CD4-positive, alpha-beta T cell treated with Interleukin-17A for 1 hour (primary cell): ENCODE measurements at regions not wholly inside any gene's neighbourhood (a gene's known extent, or its start where the extent isn't known, plus 50 kb on each side); places are given as distances from the start of the nearest gene placed in this dataset.
"Not testable (repeated sequence)": the region's sequence is repeated elsewhere in the genome, so short reads cannot be mapped to it uniquely, and the experiment has no call there.

Experiments
- DNase-seq: peaks from one replicate; pipeline ENCODE4 v3.0.0-alpha.2; 2020

DNA sequence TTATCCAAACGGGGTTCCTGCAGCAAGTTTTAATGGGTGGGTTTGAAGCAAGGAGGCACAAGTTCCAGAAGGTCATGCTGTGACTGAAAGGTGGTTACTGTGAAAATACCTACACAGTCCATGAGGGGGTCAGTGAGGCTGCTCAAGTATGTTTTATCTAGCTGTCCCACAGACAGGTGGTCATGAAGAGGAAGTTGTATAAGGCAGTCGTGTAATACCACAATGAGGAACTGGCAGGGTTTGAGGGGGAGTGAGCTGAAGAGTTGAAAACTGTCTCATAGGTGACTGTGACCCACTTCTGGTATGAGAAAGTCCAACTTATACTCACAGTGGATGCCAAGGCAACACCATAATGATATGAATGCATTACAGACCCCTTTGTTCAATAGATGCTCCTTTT lies 856.8 kb downstream of the OTOL1 start:
- DNase-seq, result no peak

DNA sequence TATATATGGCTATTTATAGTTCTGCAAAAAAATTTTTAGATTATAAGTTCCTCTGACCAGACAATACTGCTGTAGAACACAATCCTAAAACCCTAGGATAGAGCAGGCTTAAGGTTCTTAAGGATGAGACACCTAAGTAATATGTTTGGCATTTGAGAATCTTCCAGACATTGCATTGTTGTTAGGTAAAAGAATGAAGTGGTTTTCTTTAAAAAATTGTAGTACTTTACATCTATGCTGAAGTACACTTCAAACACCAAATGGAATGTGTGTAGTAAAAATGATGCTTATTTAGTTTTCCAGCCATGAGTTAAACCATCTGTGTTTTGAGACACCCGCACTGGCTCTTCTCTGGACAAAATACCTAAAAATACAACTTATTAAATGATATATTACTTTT lies 857.7 kb downstream of the OTOL1 start:
- DNase-seq, result no peak

DNA sequence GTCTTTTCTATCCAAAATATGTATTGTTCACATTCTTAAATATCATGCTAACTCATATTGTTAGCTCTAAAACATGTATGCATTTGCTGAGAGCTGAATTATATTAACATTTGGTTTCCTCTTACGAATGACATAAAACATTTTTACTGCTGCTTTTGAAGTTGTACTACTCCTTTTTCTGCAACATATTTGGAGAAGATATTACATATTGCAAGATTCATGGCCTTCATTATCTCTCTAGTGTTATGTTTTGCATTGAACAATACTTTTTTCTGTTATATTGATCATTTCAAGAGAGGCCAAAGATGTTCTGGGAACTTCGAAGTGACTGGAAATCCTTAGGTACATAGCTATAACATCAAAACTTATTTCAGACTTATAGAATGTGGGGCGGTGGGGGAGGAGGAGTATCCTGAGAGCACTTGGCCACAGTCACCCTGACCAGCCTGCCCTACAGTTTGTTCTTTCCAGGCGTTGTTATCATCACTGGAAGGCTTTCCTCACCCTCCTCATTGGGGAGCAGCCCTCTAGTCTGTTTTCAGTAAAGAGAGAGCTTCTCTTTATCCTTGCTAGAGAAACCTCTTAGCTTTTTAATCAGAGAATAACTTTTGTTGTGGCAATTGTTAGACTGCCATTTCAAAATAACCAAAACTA lies 868.6 kb downstream of the OTOL1 start:
- no peak for DNase-seq

DNA sequence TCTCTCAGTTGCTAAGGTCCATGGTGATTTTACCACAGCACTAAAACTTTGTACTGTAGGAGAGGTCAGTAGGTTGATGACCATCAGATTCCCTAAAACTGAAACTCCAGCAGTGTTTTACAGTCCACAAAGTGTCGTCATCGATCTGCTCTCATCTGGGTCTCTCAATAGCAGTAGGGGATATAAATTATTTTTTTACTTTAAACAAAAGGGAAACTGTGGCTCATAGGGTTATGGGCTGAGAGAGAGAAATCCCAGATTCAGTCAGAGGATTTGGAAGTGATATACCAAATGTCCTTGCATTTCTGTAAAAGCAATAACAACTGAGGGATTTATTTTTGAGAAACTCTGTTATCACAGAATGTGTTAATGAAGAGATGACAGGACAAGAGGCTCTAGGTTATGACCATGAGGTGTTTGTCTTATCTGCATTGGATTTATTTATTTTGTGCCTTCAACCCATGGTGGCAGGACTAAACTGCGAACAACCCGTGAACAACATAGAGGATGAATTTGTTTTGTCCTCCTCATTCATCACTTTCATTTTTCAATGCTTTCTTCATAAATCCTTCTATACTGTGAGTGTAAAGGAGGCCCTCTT lies 869.7 kb downstream of the OTOL1 start:
- no peak for DNase-seq

DNA sequence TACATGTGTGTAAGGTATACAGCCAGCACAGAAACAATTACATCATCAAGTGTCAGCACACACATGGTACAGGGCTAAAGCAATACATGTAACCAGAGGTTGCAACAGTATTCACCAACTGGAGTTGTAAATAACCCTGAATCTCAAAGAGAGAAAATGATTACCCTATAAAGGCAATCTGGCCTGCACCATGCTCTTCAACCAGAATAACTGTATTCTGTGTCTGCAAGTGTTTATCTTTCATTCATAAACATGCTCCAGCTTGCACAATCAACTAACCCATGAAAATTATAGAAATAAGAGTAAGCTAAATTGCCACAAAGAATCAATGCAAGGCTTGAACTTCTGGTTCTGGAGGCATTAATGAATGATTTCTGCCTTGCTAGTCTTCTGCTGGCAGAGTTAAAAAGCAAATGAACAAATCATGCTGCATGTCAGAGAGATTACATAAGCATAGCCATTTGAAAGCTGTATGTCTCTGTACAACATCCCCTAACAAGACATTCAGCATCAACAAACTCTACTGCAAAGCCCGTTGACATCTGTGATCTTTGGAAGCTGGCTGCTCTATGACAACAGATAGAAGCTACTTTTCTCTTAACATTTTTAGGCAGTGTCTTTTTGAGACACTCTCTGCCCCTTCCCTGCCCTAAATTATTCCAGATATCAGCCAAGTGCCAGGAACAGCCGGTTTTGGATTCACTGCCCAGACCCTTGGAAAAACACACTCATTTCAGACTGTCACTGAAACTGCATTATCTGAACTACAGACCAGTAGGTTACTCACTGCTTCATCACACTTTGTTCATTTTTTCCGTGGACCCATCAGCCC lies 871.0 kb downstream of the OTOL1 start:
- no peak for DNase-seq

DNA sequence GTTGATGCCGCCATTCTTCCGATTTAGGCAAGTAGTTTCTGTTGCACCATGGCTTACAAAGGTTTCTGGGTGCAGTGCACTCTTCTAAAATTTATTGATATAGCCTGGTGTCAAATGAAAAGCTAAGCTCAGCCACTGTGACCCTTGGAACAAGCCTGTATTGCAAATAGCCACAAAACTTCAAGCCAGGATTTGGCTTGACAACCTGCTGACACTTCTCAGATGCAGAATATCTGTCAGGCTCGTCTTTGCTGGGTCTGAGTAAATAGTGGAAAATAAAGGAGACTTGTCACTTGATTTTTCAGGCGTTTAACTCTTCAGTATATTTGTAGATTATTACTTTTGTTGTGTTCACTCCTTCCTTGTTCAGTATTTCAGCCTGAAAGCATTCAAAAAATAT lies 871.8 kb downstream of the OTOL1 start:
- no peak for DNase-seq

DNA sequence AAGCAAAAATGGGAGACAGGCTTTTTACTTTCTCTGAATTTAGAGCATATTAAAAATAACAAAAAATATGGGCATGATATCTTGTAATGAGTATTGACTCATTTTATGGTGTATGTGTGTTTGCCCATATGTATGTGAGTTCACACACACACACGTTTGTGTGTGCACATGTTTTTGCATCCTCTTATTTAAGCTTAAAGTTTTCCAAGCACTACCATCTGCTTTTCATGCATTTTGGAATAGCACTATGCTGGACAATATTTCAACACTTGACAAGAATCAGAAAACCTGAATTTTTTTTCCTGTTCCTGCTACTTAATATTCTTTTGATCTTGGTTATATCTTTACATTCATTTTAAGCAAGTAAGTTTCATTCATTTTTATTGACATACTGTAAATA lies 872.7 kb downstream of the OTOL1 start:
- DNase-seq, result no peak

DNA sequence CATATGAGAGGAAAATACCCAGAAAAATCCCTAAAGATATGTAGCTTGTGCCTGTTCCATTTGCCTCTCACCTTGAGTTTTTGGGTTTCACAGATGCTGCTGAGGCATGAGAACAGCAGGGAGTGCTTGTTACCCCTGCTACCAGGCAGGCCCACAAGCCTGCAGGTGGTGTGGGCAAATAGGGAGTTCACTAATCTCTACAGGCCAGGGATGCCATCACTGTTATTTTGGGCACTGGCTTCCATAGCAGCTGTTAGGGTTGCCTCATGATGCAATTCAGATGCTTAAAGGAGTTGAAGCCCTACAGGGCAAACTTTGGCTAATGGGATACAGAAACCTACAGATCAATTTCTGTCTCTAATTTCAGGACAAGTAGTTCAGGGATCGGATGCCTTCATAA lies 873.5 kb downstream of the OTOL1 start:
- no peak for DNase-seq

DNA sequence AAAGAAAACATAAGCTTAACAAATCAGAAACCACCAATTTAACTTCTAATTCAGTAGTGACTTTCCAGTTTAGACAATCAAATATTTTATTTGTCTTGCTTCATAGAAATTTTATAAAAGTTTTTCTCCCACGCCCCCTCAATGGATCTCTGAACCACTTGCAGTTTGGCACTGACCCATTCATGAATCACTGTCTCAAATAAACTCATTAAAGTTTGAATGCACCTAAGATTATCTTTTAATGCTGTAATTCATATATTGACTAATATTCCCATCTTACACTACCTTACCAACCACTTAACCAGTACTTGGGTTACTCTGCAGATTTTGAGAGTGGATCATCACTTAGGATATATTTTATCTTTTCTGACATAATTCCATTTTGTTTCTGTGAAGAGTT lies 880.2 kb downstream of the OTOL1 start:
- DNase-seq, result no peak

DNA sequence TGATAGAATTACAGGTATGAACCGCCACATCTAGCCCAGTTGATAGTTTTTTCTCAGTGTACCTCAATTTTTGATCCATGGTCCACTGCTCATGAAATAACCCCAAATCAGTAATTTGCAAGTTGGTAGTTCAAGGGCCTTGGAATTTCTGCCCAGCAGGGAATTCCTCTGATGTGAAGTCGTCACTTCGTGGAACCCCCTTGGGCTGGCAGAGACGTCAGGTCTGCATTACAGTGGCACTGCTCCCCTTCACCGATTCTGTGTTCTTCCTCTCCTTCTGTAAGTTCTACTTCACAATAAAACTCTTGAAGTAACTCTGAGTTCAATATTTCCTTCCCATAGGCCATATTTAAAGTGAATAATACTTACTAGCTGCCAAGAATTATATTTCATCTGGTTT lies 881.0 kb downstream of the OTOL1 start:
- DNase-seq, result no peak

DNA sequence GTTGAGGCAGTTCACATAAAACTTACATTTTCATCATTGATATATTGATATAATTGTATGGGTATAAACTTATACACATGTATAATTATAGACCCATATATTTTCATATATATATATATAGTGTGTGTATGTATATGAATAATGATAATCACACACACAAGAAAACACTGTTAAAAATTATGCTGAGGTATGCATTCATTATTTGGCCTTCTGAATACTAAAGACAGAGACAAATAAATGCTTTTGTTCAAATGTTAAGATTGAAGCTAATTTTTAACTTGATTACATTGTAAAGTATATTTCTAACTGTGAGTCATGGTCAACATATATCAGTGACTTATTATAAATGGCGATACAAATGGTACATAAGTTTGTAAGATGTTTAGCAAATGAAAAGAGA lies 888.8 kb downstream of the OTOL1 start:
- DNase-seq, result no peak

DNA sequence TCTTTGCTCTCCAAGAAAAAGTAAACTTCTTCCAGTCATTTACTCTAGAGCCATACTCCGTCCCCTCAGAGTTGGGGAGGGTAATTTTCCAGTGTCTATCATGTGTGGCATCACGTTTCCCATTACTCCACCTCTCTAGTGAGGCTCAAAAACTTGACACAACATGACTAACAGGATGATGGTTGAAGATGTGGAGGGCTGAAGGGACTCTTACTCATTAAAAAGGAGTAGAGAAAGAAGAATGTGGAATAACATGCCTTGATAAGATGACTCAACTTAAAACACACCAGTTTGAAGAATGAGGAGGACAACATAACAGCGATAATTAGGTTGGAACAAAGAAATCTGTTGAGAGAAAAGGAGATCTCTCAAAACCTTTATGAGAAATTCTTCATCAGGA lies 894.3 kb downstream of the OTOL1 start:
- DNase-seq, result no peak

DNA sequence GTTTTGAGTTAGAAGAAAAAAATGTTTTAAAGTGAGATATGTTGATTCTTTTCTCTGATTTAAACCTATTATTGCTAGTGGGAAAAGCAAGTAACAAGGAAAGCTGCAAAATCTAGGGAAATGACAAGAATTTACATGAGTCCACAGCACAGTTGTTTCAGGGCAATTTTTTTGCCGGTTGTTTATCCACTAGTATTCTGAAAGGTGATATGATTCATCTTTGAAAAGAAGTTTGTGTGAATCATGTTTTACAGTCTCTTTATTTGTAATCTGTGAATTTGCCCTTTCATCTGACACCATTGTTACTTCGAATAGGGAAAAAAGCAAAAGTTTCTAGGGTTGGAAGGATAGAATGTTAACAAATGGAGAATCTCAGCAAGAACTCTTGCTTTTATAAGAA lies 894.7 kb downstream of the OTOL1 start:
- DNase-seq, result no peak

DNA sequence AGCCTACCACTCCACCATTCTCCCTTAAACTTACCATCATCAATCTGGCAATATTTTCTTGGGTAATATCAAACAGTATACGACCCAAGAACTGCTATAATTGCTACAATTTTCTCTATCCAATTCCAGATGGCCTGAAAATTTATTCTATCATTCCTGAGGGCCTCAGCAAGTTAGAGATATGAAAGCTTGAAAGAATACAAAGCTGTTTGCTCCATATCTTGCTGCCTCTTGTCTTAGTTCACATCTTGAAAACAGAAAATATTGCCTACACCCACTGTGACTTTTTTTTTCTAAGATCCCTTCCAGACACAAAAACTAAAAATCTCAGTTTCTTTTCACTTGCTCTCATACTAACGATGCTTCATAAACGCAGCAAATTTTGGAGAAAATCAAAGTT lies 898.9 kb downstream of the OTOL1 start:
- no peak for DNase-seq

DNA sequence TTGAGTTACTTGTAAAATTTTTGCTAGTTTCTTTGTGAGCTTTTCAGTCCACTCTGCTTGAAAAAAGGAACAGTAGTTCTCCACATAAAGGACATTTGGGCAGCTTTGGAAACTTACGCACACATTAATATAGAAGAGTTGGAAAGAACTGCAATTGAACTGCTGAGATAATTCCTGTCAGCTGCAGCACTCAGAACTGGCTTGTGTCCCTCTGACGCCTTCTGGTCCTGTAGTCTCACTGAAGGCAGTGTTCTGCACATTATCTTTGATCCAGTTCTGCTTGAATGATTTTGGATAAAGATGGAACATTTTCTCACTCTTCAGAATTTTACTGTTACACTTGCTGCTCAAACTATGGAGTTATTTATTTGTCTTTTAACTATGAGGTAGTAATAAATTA lies 901.9 kb downstream of the OTOL1 start:
- no peak for DNase-seq

DNA sequence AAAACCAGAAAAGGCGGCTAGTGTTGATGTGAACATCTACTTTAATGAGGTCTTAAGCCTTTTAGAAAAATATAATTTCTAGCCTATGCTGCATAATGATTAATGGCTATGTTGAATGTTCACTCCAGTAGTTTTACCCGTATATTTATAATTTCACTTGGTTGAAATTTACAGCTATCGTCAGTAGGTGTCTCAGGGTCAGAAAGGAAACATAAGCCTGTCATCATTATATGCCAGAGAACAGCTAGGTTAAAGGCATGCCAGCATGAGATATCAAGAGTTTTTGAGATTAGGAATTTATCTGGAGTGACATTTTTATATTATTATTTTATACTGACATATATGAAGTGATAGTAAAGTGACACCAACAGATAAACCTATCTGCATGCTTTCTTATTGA lies 904.1 kb downstream of the OTOL1 start:
- DNase-seq, result no peak

DNA sequence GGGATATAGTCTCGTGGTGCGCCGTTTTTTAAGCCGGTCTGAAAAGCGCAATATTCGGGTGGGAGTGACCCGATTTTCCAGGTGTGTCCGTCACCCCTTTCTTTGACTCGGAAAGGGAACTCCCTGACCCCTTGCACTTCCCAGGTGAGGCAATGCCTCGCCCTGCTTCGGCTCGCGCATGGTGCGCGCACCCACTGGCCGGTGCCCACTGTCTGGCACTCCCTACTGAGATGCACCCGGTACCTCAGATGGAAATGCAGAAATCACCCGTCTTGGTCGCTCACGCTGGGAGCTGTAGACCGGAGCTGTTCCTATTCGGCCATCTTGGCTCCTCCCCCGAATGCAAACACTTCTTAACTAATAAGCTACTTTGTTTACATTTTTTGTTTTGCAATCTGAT lies 914.9 kb downstream of the OTOL1 start:
- DNase-seq, result not testable (repeated sequence)

DNA sequence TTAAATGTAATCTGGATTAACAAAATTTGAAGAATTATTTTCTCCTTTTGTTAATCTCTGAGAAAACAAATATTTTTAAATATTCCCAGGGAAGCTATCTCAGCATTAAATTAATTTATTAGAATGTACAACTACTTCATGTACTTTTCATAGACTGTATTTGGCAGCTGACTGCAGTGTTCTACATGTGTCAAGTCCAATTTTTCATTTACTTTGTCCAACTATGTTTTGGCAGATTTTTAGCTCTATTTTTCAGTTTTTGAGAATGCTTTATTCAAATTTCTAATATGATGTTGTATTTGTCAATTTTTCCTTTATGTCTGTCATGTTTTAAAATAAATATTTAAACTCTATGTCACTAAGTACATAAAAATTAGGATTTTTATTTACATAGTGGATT lies 925.1 kb downstream of the OTOL1 start:
- DNase-seq, result no peak

DNA sequence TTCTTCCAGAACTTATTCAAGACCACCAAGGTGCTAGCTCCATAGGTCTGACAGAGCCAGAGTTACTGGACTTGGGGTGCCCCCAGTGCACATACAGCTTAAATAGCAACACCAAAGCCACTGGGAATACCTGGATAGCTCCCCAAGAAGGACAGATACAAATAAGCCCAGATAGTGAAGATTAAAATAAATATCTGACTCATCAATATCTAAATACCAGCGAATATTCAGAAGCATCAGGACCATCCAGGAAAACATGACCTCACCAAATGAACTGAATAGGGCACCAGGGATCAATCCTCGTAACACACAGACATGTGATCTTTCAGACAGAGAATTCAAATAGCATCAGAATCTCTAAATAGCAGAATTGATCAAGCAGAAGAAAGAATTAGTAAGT lies 931.6 kb downstream of the OTOL1 start:
- DNase-seq, result no peak

DNA sequence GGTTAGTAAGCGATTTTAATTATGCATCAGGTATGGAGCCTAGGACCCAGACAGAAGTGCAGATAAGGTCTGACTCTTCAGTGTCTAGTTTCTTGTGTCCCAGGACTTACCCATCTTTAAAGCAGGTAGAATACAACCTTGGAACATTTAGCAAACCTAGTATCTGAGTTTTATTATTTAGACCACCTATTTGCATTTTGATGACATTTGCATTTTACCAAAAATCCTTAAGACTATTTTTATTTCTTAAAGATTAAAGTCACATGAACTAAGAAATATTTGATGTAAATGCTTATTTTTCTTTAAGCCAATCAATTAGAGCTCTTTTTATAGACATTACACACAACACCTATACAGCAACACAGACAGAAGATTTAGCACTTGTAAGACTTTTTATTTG lies 939.1 kb downstream of the OTOL1 start:
- DNase-seq, result no peak

DNA sequence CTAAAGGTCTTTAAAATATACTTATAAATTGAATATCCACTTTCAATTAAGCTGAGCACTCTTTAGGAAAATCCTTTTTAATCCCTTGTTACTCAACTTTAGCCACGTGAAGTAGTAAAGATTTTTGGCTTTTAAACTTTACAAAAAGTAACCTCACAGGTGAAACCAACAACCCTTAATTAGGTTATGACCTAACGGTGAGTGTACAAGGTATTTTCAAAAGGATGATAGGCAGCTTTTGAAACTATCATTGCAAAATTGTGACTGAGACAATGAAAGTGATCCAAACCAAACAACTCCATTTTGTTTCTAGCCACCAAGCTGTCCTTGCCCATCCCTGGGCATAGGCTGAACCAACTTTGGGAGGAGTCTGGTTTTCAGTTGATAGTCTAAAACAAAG lies 940.2 kb downstream of the OTOL1 start:
- no peak for DNase-seq

DNA sequence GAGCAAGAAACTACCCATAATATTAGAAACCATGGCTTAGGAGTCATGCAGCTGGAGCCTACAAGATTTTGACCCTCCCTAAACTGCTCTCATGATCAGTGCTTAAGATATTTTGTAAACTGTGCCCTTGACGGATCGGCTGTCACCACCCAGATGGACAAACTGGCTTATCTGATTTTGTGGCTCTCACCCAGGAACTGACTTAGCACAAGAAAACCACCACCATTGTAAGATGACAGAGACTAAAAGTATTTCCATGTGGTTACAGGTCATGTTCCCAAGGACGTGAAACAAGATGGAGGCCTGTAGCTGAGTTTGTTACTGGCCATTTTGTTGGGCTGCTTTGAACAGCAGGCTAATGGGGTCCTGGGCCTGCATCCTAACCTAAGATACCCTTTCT lies 940.9 kb downstream of the OTOL1 start:
- no peak for DNase-seq

DNA sequence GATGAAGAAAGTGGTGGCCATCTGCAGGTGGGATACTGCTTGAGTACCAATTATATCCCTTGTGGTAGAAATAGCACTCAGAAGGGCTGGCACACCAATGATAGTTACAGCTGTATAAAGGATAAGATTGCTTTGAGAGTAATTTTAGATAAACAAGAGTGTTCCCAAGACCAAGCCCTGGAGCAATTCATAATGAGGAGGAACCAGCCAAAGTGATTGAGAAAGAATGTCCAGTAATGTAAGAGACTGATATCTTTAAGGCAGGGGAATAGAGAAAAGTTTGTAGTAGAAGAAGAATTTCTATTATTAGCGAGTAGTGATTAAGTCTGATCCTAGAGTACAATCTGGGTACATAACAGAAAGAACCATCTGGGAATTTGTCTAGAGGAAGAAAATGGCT lies 945.1 kb downstream of the OTOL1 start:
- DNase-seq, result no peak

DNA sequence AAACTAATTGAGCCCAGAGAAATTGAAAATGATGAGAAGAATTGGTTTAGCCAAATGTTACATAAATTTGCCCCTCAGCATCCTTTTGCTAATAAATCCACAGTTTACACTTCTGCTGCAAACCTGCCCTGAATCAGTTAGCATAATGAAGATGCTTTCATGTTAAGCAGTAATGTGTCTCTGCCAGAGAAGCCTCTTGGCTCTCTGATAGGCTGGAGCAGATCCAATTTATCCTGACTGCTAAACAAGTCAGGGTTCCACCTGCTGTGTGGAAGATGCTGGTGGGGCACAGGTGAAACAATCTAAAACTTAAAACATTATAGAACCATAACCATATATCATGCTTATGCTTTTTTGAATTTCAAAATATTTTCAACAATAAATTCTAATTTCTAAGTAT lies 946.8 kb downstream of the OTOL1 start:
- no peak for DNase-seq

DNA sequence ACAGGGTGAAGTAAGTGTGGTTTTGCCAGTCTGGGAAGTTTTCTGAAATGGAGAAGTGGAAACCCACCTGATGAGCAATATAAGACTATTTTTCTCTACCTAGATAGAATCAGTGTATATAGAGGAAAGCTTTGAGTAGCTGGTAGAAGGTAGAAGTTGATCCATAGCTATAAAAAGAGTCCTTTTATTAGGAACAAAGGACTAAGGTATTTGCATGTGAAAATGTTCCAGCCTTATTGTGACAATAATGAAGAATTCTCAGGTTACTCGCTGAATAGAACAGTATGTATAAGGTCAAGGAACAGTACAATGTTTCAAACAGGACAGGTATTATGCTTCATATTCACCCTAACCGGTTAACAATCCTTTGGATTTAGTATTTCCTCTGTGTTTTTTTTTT lies 972.2 kb downstream of the OTOL1 start:
- DNase-seq, result no peak
